GM23338 (cell line): ENCODE measurements at regions not wholly inside any gene's neighbourhood (a gene's known extent, or its start where the extent isn't known, plus 50 kb on each side); places are given as distances from the start of the nearest gene placed in this dataset.

ENCODE experiments used
- ATAC-seq: fragments of 200-7000 bp; cut with Tn5 transposase; 3 replicates; pipeline ENCODE4 v1.9.1; 2020
- DNase-seq: peaks from one replicate; pipeline ENCODE4 v3.0.0-alpha.2; 2015; ENCODE audit warnings: low spot score
- H2AFZ ChIP-seq: fragments of 200-600 bp; sonication (generic); 2 replicates; pipeline ENCODE4 v1.8.0; 2016; ENCODE audit warnings: antibody characterized with exemption, mild to moderate bottlenecking, moderate library complexity
- H3F3A ChIP-seq: fragments of 200-600 bp; sonication (generic); replicated peaks from 2 replicates; pipeline ENCODE4 v1.8.0; 2017; ENCODE audit warnings: antibody characterized with exemption, mixed run types, low read depth
- H3K27ac ChIP-seq: fragments of 200-600 bp; sonication (generic); 2 replicates; pipeline ENCODE4 v1.6.1; 2016; ENCODE audit warnings: low read depth
- H3K27me3 ChIP-seq: fragments of 200-600 bp; sonication (generic); 2 replicates; pipeline ENCODE4 v1.8.0; 2016; ENCODE audit warnings: mild to moderate bottlenecking, mixed run types, moderate library complexity; ENCODE audit not compliant: insufficient read depth
- H3K36me3 ChIP-seq: fragments of 200-600 bp; sonication (generic); 2 replicates; pipeline ENCODE4 v1.8.0; 2016; ENCODE audit warnings: mild to moderate bottlenecking; ENCODE audit not compliant: insufficient read depth
- H3K4me1 ChIP-seq: fragments of 200-600 bp; sonication (generic); 2 replicates; pipeline ENCODE4 v1.8.0; 2016; ENCODE audit warnings: mild to moderate bottlenecking, moderate library complexity; ENCODE audit not compliant: insufficient read depth
- H3K4me2 ChIP-seq: fragments of 200-600 bp; sonication (generic); 2 replicates; pipeline ENCODE4 v1.7.1; 2017; ENCODE audit warnings: mixed run types
- H3K4me3 ChIP-seq: fragments of 200-600 bp; sonication (generic); 2 replicates; pipeline ENCODE4 v1.6.1; 2016; ENCODE audit warnings: mixed run types
- H3K79me2 ChIP-seq: fragments of 200-600 bp; sonication (generic); replicated peaks from 2 replicates; pipeline ENCODE4 v1.8.0; 2017; ENCODE audit warnings: mild to moderate bottlenecking; ENCODE audit not compliant: insufficient read depth
- H3K9me2 ChIP-seq: fragments of 200-600 bp; sonication (generic); 2 replicates; pipeline ENCODE4 v1.8.0; 2017; ENCODE audit not compliant: insufficient read depth
- H4K20me1 ChIP-seq: fragments of 200-600 bp; sonication (generic); replicated peaks from 2 replicates; pipeline ENCODE4 v1.8.0; 2017; ENCODE audit warnings: mild to moderate bottlenecking; ENCODE audit not compliant: insufficient read depth
- H3K27ac Mint-ChIP-seq: 2 replicates; pipeline ENCODE4 v1.8.0; 2020; ENCODE audit warnings: inconsistent platforms, mild to moderate bottlenecking, moderate library complexity, mixed read lengths
- H3K27me3 Mint-ChIP-seq: 3 replicates; pipeline ENCODE4 v1.8.0; 2022; ENCODE audit warnings: low read depth, mild to moderate bottlenecking, moderate library complexity, mixed read lengths, inconsistent platforms; ENCODE audit not compliant: insufficient read depth, poor library complexity
- H3K36me3 Mint-ChIP-seq: 3 replicates; pipeline ENCODE4 v1.8.0; 2021; ENCODE audit warnings: low read depth, mild to moderate bottlenecking, inconsistent platforms, moderate library complexity, mixed read lengths
- H3K4me1 Mint-ChIP-seq: 3 replicates; pipeline ENCODE4 v1.8.0; 2020; ENCODE audit warnings: mild to moderate bottlenecking, inconsistent platforms, mixed read lengths
- H3K4me3 Mint-ChIP-seq: 3 replicates; pipeline ENCODE4 v1.8.0; 2021; ENCODE audit warnings: moderate library complexity, mild to moderate bottlenecking, inconsistent platforms, mixed read lengths
- H3K9me3 Mint-ChIP-seq: 3 replicates; pipeline ENCODE4 v1.8.0; 2020; ENCODE audit warnings: moderate library complexity, mild to moderate bottlenecking, inconsistent platforms, mixed read lengths
- CREB1 ChIP-seq: fragments of 250-450 bp; sonication (Bioruptor Pico); IDR thresholded peaks from 2 replicates; pipeline ENCODE4 v1.5.0; 2020; ENCODE audit warnings: low read depth, mild to moderate bottlenecking, moderate library complexity
- EZH2 ChIP-seq: fragments of 200-600 bp; sonication (generic); IDR thresholded peaks from one replicate; pipeline ENCODE4 v1.8.0; 2017; ENCODE audit warnings: antibody characterized with exemption, mild to moderate bottlenecking, low read depth; ENCODE audit not compliant: unreplicated experiment
- EZH2phosphoT487 ChIP-seq: fragments of 200-600 bp; sonication (generic); IDR thresholded peaks from one replicate; pipeline ENCODE4 v1.8.1; 2018; ENCODE audit warnings: antibody characterized with exemption; ENCODE audit not compliant: unreplicated experiment
- JUNB ChIP-seq: IDR thresholded peaks from one replicate; pipeline ENCODE4 v1.6.1; 2016; ENCODE audit warnings: antibody characterized with exemption; ENCODE audit not compliant: unreplicated experiment
- NANOG ChIP-seq: IDR thresholded peaks from 2 replicates; pipeline ENCODE4 v1.6.1; 2016; ENCODE audit warnings: antibody characterized with exemption, borderline replicate concordance
- POLR2AphosphoS5 ChIP-seq: IDR thresholded peaks from 2 replicates; pipeline ENCODE4 v1.6.1; 2016; ENCODE audit warnings: antibody characterized with exemption, low read depth
- STAT1 ChIP-seq: IDR thresholded peaks from one replicate; pipeline ENCODE4 v1.6.1; 2016; ENCODE audit warnings: antibody characterized with exemption; ENCODE audit not compliant: unreplicated experiment
- ZNF114 ChIP-seq: fragments of 250-450 bp; sonication (Bioruptor Pico); IDR thresholded peaks from 2 replicates; pipeline ENCODE4 v1.5.0; 2020; ENCODE audit warnings: mild to moderate bottlenecking, moderate library complexity
- ZNF331 ChIP-seq: fragments of 250-450 bp; sonication (Bioruptor Pico); IDR thresholded peaks from 2 replicates; pipeline ENCODE4 v1.5.0; 2020; ENCODE audit warnings: low read depth, mild to moderate bottlenecking, moderate library complexity
- TF ChIP-seq, protein P1 (sequence below), 2 experiments: fragments of 200-600 bp in 1 of 2; sonication (generic) in 1 of 2; conservative IDR thresholded peaks; 2 replicates each; pipeline versions ENCODE4 v1.5.1 to v1.6.1; 2016 to 2017; ENCODE audit warnings: antibody characterized with exemption in 2 of 2, low read depth in 2 of 2, mild to moderate bottlenecking in 2 of 2, moderate library complexity in 1 of 2
- TF ChIP-seq, protein P2 (sequence below): IDR thresholded peaks from 2 replicates; pipeline ENCODE4 v1.6.1; 2016; ENCODE audit warnings: antibody characterized with exemption
- TF ChIP-seq, protein P3 (sequence below): fragments of 250-450 bp; sonication (Bioruptor Pico); IDR thresholded peaks from 2 replicates; pipeline ENCODE4 v1.5.0; 2020; ENCODE audit warnings: mild to moderate bottlenecking, moderate library complexity
- TF ChIP-seq, protein P4 (sequence below): IDR thresholded peaks from one replicate; pipeline ENCODE4 v1.6.1; 2018; ENCODE audit warnings: antibody characterized with exemption; ENCODE audit not compliant: unreplicated experiment

DNA sequence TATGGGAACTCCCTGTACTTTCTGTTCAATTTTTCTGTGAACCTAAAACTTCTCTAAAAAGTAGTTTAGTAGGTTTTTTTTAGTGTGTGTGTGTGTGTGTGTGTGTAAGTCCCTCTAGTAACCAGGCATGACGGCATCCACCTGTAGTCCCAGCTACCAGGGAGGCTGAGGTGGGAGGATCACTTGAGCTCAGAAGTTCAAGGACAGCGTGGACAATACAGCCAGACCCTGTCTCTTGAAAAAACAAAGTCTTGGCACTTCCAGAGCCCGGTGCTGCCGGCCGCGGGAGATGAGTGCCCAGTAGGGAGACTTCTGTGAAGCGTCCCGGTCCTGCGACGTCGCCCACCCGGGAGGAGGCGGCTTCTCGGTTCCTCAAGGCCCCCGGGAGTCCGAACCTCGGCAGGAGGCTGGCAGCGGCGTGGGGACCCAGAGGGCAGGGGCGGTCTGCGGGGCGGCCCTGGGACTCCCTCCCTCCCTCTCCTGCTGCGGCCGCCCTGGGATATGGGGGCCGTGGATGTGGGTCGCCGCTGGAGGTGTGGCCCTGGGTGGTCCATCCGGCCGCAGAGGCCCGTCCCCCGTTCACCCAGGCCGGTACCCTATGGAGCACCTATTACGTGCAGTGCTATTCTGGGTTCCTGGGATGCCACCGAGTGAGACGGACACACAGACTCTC is 78.0 kb upstream of the SIRPG start:
- ATAC-seq, result no peak
- Mint-ChIP-seq H3K4me1 (peaks cover 31% of the 10 kb centered on the region), H3K27ac (no peak overlapping the region), H3K27me3 (peaks cover 15% of the 10 kb centered on the region), H3K36me3 (no peaks in the 10 kb centered on the region; the same call in 2 of the 3 replicates), H3K9me3 (peaks cover 7% of the 10 kb centered on the region; the same call in 1 of the 3 replicates), H3K4me3 (no peak overlapping the region)
- Histone ChIP-seq H4K20me1 (no peaks in the 10 kb centered on the region), H3K9me2 (no peaks in the 10 kb centered on the region), H3K27ac (no peak overlapping the region), H3F3A (no peaks in the 10 kb centered on the region), H3K36me3 (no peaks in the 10 kb centered on the region), H3K4me1 (peaks cover 15% of the 10 kb centered on the region), H3K4me2 (no peak overlapping the region), H2AFZ (no peak overlapping the region), H3K79me2 (no peaks in the 10 kb centered on the region), H3K27me3 (no peaks in the 10 kb centered on the region), H3K4me3 (no peak overlapping the region)
- DNase-seq, result no peak
- TF ChIP-seq CREB1 (CRISPR knock-in tag) (no peak), EZH2 (no peak), STAT1 (no peak), JUNB (no peak), NANOG (no peak), EZH2phosphoT487 (no peak), ZNF114 (no peak), POLR2AphosphoS5 (no peak), ZNF331 (CRISPR knock-in tag) (no peak)
- TF ChIP-seq, protein P1, sequence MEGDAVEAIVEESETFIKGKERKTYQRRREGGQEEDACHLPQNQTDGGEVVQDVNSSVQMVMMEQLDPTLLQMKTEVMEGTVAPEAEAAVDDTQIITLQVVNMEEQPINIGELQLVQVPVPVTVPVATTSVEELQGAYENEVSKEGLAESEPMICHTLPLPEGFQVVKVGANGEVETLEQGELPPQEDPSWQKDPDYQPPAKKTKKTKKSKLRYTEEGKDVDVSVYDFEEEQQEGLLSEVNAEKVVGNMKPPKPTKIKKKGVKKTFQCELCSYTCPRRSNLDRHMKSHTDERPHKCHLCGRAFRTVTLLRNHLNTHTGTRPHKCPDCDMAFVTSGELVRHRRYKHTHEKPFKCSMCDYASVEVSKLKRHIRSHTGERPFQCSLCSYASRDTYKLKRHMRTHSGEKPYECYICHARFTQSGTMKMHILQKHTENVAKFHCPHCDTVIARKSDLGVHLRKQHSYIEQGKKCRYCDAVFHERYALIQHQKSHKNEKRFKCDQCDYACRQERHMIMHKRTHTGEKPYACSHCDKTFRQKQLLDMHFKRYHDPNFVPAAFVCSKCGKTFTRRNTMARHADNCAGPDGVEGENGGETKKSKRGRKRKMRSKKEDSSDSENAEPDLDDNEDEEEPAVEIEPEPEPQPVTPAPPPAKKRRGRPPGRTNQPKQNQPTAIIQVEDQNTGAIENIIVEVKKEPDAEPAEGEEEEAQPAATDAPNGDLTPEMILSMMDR (conservative IDR thresholded peaks at IDR 0.05; ENCODE audit: low read depth in 2 of 2), result no peak
- TF ChIP-seq, protein P2, sequence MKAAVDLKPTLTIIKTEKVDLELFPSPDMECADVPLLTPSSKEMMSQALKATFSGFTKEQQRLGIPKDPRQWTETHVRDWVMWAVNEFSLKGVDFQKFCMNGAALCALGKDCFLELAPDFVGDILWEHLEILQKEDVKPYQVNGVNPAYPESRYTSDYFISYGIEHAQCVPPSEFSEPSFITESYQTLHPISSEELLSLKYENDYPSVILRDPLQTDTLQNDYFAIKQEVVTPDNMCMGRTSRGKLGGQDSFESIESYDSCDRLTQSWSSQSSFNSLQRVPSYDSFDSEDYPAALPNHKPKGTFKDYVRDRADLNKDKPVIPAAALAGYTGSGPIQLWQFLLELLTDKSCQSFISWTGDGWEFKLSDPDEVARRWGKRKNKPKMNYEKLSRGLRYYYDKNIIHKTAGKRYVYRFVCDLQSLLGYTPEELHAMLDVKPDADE, result no peak
- TF ChIP-seq, protein P3, sequence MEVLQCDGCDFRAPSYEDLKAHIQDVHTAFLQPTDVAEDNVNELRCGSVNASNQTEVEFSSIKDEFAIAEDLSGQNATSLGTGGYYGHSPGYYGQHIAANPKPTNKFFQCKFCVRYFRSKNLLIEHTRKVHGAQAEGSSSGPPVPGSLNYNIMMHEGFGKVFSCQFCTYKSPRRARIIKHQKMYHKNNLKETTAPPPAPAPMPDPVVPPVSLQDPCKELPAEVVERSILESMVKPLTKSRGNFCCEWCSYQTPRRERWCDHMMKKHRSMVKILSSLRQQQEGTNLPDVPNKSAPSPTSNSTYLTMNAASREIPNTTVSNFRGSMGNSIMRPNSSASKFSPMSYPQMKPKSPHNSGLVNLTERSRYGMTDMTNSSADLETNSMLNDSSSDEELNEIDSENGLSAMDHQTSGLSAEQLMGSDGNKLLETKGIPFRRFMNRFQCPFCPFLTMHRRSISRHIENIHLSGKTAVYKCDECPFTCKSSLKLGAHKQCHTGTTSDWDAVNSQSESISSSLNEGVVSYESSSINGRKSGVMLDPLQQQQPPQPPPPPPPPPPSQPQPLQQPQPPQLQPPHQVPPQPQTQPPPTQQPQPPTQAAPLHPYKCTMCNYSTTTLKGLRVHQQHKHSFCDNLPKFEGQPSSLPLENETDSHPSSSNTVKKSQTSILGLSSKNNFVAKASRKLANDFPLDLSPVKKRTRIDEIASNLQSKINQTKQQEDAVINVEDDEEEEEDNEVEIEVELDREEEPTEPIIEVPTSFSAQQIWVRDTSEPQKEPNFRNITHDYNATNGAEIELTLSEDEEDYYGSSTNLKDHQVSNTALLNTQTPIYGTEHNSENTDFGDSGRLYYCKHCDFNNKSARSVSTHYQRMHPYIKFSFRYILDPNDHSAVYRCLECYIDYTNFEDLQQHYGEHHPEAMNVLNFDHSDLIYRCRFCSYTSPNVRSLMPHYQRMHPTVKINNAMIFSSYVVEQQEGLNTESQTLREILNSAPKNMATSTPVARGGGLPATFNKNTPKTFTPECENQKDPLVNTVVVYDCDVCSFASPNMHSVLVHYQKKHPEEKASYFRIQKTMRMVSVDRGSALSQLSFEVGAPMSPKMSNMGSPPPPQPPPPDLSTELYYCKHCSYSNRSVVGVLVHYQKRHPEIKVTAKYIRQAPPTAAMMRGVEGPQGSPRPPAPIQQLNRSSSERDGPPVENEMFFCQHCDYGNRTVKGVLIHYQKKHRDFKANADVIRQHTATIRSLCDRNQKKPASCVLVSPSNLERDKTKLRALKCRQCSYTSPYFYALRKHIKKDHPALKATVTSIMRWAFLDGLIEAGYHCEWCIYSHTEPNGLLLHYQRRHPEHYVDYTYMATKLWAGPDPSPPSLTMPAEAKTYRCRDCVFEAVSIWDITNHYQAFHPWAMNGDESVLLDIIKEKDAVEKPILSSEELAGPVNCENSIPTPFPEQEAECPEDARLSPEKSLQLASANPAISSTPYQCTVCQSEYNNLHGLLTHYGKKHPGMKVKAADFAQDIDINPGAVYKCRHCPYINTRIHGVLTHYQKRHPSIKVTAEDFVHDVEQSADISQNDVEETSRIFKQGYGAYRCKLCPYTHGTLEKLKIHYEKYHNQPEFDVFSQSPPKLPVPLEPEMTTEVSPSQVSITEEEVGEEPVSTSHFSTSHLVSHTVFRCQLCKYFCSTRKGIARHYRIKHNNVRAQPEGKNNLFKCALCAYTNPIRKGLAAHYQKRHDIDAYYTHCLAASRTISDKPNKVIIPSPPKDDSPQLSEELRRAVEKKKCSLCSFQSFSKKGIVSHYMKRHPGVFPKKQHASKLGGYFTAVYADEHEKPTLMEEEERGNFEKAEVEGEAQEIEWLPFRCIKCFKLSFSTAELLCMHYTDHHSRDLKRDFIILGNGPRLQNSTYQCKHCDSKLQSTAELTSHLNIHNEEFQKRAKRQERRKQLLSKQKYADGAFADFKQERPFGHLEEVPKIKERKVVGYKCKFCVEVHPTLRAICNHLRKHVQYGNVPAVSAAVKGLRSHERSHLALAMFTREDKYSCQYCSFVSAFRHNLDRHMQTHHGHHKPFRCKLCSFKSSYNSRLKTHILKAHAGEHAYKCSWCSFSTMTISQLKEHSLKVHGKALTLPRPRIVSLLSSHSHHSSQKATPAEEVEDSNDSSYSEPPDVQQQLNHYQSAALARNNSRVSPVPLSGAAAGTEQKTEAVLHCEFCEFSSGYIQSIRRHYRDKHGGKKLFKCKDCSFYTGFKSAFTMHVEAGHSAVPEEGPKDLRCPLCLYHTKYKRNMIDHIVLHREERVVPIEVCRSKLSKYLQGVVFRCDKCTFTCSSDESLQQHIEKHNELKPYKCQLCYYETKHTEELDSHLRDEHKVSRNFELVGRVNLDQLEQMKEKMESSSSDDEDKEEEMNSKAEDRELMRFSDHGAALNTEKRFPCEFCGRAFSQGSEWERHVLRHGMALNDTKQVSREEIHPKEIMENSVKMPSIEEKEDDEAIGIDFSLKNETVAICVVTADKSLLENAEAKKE (CRISPR knock-in tag), result no peak
- TF ChIP-seq, protein P4, sequence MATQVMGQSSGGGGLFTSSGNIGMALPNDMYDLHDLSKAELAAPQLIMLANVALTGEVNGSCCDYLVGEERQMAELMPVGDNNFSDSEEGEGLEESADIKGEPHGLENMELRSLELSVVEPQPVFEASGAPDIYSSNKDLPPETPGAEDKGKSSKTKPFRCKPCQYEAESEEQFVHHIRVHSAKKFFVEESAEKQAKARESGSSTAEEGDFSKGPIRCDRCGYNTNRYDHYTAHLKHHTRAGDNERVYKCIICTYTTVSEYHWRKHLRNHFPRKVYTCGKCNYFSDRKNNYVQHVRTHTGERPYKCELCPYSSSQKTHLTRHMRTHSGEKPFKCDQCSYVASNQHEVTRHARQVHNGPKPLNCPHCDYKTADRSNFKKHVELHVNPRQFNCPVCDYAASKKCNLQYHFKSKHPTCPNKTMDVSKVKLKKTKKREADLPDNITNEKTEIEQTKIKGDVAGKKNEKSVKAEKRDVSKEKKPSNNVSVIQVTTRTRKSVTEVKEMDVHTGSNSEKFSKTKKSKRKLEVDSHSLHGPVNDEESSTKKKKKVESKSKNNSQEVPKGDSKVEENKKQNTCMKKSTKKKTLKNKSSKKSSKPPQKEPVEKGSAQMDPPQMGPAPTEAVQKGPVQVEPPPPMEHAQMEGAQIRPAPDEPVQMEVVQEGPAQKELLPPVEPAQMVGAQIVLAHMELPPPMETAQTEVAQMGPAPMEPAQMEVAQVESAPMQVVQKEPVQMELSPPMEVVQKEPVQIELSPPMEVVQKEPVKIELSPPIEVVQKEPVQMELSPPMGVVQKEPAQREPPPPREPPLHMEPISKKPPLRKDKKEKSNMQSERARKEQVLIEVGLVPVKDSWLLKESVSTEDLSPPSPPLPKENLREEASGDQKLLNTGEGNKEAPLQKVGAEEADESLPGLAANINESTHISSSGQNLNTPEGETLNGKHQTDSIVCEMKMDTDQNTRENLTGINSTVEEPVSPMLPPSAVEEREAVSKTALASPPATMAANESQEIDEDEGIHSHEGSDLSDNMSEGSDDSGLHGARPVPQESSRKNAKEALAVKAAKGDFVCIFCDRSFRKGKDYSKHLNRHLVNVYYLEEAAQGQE, result no peak
